IPS-NIHi7 (cell line): ENCODE measurements at regions not wholly inside any gene's neighbourhood (a gene's known extent, or its start where the extent isn't known, plus 50 kb on each side); places are given as distances from the start of the nearest gene placed in this dataset.
"Not testable (repeated sequence)": the region's sequence is repeated elsewhere in the genome, so short reads cannot be mapped to it uniquely, and the experiment has no call there.

Source experiments
- DNase-seq: peaks from one replicate; pipeline ENCODE4 v3.0.0; 2012; ENCODE audit warnings: mixed read lengths; ENCODE audit errors: extremely low spot score

GRCh38 chr9:78963911-78964310, 607.9 kb upstream of the TLE4 start:
- no peak for DNase-seq

GRCh38 chr9:78967596-78968217, 604.1 kb upstream of the TLE4 start:
- DNase-seq: no peak

GRCh38 chr9:78970375-78970774, 601.4 kb upstream of the TLE4 start:
- no peak for DNase-seq

GRCh38 chr9:78971540-78971939, 600.2 kb upstream of the TLE4 start:
- DNase-seq: no peak

GRCh38 chr9:78972303-78972999, 599.3 kb upstream of the TLE4 start:
- DNase-seq: peak; percentile 19

- no peak for DNase-seq
Observed at GRCh38 chr9:78973907-78974306, 597.9 kb upstream of the TLE4 start.

GRCh38 chr9:78982849-78983248, 588.9 kb upstream of the TLE4 start:
- DNase-seq: no peak

- no peak for DNase-seq
Observed at GRCh38 chr9:78985084-78985738, 586.6 kb upstream of the TLE4 start.

- no peak for DNase-seq
Observed at GRCh38 chr9:78986446-78986845, 585.3 kb upstream of the TLE4 start.

- DNase-seq: no peak
Observed at GRCh38 chr9:78989031-78989658, 582.6 kb upstream of the TLE4 start.

GRCh38 chr9:78994471-78994870, 577.3 kb upstream of the TLE4 start:
- DNase-seq: no peak

GRCh38 chr9:78994974-78995373, 576.8 kb upstream of the TLE4 start:
- DNase-seq: not testable (repeated sequence)

- DNase-seq: no peak
Observed at GRCh38 chr9:78997296-78997695, 574.5 kb upstream of the TLE4 start.

GRCh38 chr9:79000230-79001002, 571.3 kb upstream of the TLE4 start:
- no peak for DNase-seq

- no peak for DNase-seq
Observed at GRCh38 chr9:79001012-79001411, 570.8 kb upstream of the TLE4 start.

GRCh38 chr9:79003514-79003913, 568.3 kb upstream of the TLE4 start:
- DNase-seq: no peak

- DNase-seq: no peak
Observed at GRCh38 chr9:79004032-79004431, 567.7 kb upstream of the TLE4 start.

GRCh38 chr9:79006546-79006945, 565.2 kb upstream of the TLE4 start:
- DNase-seq: no peak

GRCh38 chr9:79007701-79008483, 563.9 kb upstream of the TLE4 start:
- DNase-seq: no peak

- no peak for DNase-seq
Observed at GRCh38 chr9:79008916-79009315, 562.8 kb upstream of the TLE4 start.

GRCh38 chr9:79011461-79011860, 560.3 kb upstream of the TLE4 start:
- no peak for DNase-seq
